Cardiac muscle cell (in vitro differentiated cells and primary cell): ENCODE measurements at regions not wholly inside any gene's neighbourhood (a gene's known extent, or its start where the extent isn't known, plus 50 kb on each side); places are given as distances from the start of the nearest gene placed in this dataset.

Experiments used
- DNase-seq, 2 donors: peaks; one replicate each; pipeline versions ENCODE4 v3.0.0 to v3.0.0-alpha.2; 2010 to 2017; ENCODE audit warnings: low read depth in 1 of 2, low spot score in 1 of 2
- H3K27ac ChIP-seq: fragments of 200-600 bp; sonication (generic); 2 replicates; pipeline ENCODE4 v1.5.1; 2016
- H3K27me3 ChIP-seq: fragments of 200-600 bp; sonication (generic); 2 replicates; pipeline ENCODE4 v1.6.0; 2016; ENCODE audit warnings: control low read depth
- H3K36me3 ChIP-seq: fragments of 200-600 bp; sonication (generic); 2 replicates; pipeline ENCODE4 v1.5.1; 2016; ENCODE audit warnings: control low read depth
- H3K4me1 ChIP-seq: fragments of 200-600 bp; sonication (generic); 2 replicates; pipeline ENCODE4 v1.8.1; 2017; ENCODE audit warnings: low read depth, mild to moderate bottlenecking, mixed run types
- H3K4me3 ChIP-seq: fragments of 200-600 bp; sonication (generic); 2 replicates; pipeline ENCODE4 v1.5.1; 2016; ENCODE audit warnings: mild to moderate bottlenecking
- H3K9me3 ChIP-seq: fragments of 200-600 bp; sonication (generic); 2 replicates; pipeline ENCODE4 v1.5.1; 2017; ENCODE audit warnings: low read depth, mild to moderate bottlenecking, control low read depth
- CTCF ChIP-seq: IDR thresholded peaks from 2 replicates; pipeline ENCODE4 v1.5.1; 2012; ENCODE audit warnings: low read depth, mild to moderate bottlenecking, low read length

DNA sequence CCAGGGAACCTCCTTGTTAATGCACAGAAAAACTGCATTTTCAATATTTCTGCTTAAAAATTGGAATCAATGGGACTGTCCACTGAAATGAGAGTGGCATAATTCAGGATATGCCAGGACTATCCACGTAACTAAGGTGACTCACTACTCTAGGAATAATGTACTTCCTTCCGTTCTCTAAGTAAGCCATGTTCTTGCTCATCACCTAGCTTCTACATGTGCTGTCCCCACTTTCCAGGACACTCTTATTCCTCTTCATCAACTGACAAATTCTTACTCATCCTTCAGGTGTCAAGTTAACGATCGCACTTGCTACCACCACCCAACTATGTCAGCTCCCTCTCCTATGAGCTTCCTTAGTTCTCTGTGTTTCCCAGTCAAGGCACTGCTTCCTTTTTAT lies 342.8 kb upstream of the F9 start:
- H3K27me3 ChIP-seq: peaks cover 18% of the 10 kb centered on the region
- TF ChIP-seq CTCF: no peak
- no peak for DNase-seq

GRCh38 chrX:139186991-139187390 lies 343.5 kb upstream of the F9 start:
- DNase-seq: no peak

More for the DNA sequence above, 342.8 kb upstream of the F9 start:
- no peaks in the 10 kb centered on the region for H3K4me1 ChIP-seq
- no peaks in the 10 kb centered on the region for H3K36me3 ChIP-seq
- no peak overlapping the region for H3K4me3 ChIP-seq
- no peak overlapping the region for H3K27ac ChIP-seq
- no peaks in the 10 kb centered on the region for H3K9me3 ChIP-seq

DNA sequence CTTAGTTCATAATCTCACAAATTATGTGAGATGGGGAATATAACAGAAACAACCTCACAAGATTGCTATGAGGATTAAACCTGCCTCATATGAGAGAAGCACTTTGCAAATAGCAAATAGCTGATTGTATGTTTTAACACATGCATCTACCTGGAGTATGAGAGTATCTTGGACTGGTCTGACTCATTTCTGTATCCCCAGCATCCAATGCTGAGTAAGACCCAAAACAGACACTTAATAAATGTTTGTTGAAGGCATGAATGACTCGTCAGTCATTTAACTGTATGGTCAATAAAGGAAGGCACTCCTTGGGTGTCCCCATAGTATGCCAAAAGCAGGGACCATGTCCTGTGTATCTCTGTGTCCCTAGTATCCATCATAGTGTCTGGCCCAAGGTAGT lies 350.9 kb upstream of the F9 start:
- no peaks in the 10 kb centered on the region for H3K9me3 ChIP-seq
- DNase-seq: no peak
- H3K27me3 ChIP-seq: no peaks in the 10 kb centered on the region
- H3K27ac ChIP-seq: no peak overlapping the region
- no peaks in the 10 kb centered on the region for H3K4me1 ChIP-seq
- no peak for TF ChIP-seq CTCF
- H3K4me3 ChIP-seq: no peak overlapping the region
- H3K36me3 ChIP-seq: no peaks in the 10 kb centered on the region

More at GRCh38 chrX:139186991-139187390, 343.5 kb upstream of the F9 start:
- no peaks in the 10 kb centered on the region for H3K4me1 ChIP-seq
- no peaks in the 10 kb centered on the region for H3K9me3 ChIP-seq
- H3K27me3 ChIP-seq: peaks cover 11% of the 10 kb centered on the region
- H3K27ac ChIP-seq: no peak overlapping the region
- H3K36me3 ChIP-seq: no peaks in the 10 kb centered on the region
- H3K4me3 ChIP-seq: no peak overlapping the region
- TF ChIP-seq CTCF: no peak

DNA sequence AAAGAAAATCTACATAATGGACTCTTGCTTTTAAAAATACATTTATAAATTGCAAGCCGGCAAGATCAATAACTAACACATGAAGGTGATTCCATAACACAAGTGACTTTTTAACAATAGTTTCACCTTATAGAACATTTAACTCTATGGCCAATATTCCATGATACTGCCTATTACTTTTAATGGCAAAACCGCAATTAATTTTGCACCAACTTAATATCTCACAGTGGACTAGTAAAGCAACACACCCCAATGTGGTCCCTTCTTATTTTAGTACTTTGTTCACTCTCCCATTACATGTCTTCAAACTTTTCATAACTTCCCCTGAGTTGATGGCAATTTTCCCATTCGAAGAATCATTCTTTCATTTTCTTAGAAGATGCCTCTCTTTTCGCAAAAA lies 351.6 kb upstream of the F9 start:
- TF ChIP-seq CTCF: no peak
- Histone ChIP-seq H3K4me3 (no peak overlapping the region), H3K27me3 (no peaks in the 10 kb centered on the region), H3K27ac (no peak overlapping the region), H3K4me1 (no peaks in the 10 kb centered on the region), H3K36me3 (no peaks in the 10 kb centered on the region), H3K9me3 (no peaks in the 10 kb centered on the region)
- no peak for DNase-seq

- Histone ChIP-seq H3K9me3 (no peaks in the 10 kb centered on the region), H3K27me3 (no peaks in the 10 kb centered on the region), H3K4me1 (no peaks in the 10 kb centered on the region), H3K27ac (no peak overlapping the region), H3K36me3 (no peaks in the 10 kb centered on the region), H3K4me3 (no peak overlapping the region)
- DNase-seq: no peak
- no peak for TF ChIP-seq CTCF
These were observed 357.8 kb upstream of the F9 start for GRCh38 chrX:139172731-139173130.

DNA sequence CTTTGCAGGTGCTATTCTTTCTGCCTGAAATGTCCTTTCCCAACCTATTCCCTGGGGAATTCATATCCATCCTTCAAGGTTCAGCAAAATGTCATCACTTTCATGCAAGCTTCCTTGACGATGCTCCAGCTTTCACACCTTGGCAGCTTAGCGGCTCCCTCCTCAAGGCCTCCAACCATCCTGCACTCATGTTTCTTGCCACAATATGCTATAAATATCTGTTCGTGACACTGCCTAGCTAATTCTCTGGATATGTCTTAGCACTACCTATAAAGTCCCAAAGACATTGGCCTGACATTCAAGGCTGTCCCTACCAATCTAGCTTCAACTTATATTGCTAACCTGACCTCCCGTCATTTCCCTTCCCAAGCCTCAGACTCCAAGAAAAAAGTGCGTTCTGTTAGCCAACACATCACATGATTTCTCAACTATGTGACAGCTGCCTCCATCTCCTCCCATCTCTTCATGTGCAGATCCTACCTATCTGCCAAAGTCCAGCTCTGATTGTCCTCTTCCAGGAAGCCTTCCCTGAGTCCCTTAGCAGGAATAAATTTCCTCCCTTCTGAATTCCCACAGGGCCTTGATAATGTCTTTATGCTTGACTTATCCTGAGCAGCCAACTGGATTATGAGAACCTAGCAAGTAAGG lies 359.9 kb upstream of the F9 start:
- Histone ChIP-seq H3K4me3 (no peak overlapping the region), H3K27me3 (no peaks in the 10 kb centered on the region), H3K36me3 (no peaks in the 10 kb centered on the region), H3K4me1 (no peaks in the 10 kb centered on the region), H3K27ac (no peak overlapping the region), H3K9me3 (no peaks in the 10 kb centered on the region)
- DNase-seq: no peak
- no peak for TF ChIP-seq CTCF
